ENCODE measurements at regions not wholly inside any gene's neighbourhood (a gene's known extent, or its start where the extent isn't known, plus 50 kb on each side); places are given as distances from the start of the nearest gene placed in this dataset.

DNA sequence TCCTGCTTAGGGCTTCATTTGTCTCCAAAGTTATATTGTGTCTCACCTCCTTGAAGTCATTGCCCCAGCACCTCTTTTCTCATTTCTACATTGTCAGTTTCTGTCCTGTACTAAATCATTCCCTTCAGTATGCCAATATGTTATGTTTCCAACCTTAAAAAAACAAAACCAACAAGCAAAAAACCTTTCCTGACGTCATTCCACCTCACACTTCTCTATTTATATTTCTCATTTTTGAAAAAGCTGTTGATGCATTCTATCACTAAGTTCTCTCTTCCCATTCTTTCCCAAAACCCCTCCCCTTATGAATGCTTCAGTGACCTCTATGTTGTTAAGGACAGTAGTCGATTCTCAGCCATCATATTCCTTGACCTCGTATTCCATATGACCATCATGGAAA, 98.7 kb upstream of the ARHGAP24 start:
- TF ChIP-seq, protein P1, sequence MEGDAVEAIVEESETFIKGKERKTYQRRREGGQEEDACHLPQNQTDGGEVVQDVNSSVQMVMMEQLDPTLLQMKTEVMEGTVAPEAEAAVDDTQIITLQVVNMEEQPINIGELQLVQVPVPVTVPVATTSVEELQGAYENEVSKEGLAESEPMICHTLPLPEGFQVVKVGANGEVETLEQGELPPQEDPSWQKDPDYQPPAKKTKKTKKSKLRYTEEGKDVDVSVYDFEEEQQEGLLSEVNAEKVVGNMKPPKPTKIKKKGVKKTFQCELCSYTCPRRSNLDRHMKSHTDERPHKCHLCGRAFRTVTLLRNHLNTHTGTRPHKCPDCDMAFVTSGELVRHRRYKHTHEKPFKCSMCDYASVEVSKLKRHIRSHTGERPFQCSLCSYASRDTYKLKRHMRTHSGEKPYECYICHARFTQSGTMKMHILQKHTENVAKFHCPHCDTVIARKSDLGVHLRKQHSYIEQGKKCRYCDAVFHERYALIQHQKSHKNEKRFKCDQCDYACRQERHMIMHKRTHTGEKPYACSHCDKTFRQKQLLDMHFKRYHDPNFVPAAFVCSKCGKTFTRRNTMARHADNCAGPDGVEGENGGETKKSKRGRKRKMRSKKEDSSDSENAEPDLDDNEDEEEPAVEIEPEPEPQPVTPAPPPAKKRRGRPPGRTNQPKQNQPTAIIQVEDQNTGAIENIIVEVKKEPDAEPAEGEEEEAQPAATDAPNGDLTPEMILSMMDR (IDR thresholded peaks at IDR 0.05) = no peak
- TF ChIP-seq POLR2AphosphoS5 (IDR thresholded peaks at IDR 0.05) = no peak
- no peak for TF ChIP-seq POLR2A (IDR thresholded peaks at IDR 0.05)
